ENCODE measurements at regions not wholly inside any gene's neighbourhood (a gene's known extent, or its start where the extent isn't known, plus 50 kb on each side); places are given as distances from the start of the nearest gene placed in this dataset.
"Not testable (repeated sequence)": the region's sequence is repeated elsewhere in the genome, so short reads cannot be mapped to it uniquely, and the experiment has no call there.

- DNase-seq (ENCODE audit: low read depth), result no peak
Measured at GRCh38 chr13:73677048-73677601, 457.1 kb downstream of the KLF12 start.

DNA sequence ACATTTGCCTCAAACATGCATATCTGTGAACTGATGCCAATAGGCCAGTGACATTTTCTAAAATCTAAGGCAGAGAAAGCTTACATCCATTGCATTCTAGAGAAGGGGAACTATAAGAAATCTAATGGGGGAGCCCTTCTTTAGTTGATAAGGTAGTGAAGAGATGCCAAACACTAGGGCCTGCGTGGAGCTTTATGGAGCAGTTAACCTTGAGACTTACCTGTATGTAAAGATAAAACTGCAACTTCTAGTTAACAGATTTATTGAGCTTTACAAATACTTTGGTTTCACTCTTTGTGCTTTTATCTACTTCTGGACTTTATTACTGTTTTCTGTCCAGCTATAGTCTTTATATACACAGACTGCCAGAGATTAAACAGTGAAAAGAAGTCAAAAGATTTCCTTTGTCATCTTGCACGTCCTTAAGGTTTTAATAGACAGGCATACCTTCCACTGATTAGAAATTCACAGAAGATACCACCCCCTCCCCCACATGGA, 457.6 kb downstream of the KLF12 start:
- DNase-seq (ENCODE audit: low read depth), result no peak

GRCh38 chr13:73675821-73676220, 458.4 kb downstream of the KLF12 start:
- no peak for DNase-seq (ENCODE audit: low read depth)

DNA sequence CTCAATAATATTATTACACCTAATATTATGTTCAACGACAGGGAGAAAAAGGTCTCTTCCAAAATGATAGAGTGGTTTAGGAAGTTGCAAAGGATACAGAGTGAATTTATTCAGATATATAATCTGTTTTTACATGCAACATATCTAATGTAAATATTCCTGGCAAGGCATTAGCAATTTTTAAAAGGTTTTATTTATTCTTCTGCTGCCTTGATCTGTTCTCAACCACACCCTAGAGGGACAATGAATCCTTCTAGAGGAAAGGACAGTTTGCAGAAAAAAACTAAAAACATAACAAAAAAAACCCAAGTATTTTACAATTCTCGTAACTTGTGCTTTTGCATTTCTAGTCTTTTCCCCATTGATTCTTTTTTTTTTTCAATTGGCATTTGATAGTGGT, 459.6 kb downstream of the KLF12 start:
- no peak for DNase-seq (ENCODE audit: low read depth)

- DNase-seq (ENCODE audit: low read depth), result no peak
Measured at GRCh38 chr13:73673931-73674330, 460.3 kb downstream of the KLF12 start.

DNA sequence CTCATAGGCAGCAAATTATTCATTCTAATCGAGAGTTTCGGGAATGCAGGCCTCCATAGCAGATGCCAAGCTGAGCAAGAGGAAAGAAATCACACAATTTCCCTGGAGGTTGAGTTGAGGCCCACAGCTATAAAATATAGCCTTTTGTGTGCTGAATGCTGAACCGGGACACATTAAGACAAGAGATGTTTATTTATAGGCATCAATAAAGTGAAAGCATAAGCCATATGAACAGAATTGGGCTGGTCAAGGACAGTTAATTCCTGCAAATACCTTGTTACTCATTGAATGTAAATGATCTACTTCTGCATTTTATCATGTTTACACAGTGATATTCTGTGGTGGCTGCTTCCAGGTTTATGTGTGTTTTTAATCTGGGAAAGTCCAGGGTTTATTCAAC, 461.7 kb downstream of the KLF12 start:
- peak; percentile 2 for DNase-seq (ENCODE audit: low read depth)

GRCh38 chr13:73671732-73672131, 462.5 kb downstream of the KLF12 start:
- no peak for DNase-seq (ENCODE audit: low read depth)

DNA sequence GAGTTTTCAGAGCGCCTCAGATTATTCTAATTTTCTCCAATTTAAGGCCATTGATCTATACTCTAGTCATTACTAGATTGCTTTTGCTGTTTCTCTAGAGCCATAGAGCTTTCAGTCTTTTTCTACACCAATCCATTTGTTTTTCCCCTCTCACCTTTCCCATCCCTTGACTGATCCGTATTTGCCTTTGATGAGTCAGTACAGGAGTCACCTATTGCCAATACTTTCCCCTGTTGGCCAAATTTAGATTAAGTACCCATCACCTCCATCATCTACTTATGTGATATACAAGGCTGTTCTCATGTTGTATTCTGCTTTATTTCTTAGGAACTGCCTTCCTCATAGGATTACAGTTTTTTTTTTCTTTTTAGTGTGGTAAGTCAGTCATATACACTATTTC, 463.2 kb downstream of the KLF12 start:
- DNase-seq (ENCODE audit: low read depth), result no peak

- no peak for DNase-seq (ENCODE audit: low read depth)
Measured at GRCh38 chr13:73667756-73668155, 466.4 kb downstream of the KLF12 start.

DNA sequence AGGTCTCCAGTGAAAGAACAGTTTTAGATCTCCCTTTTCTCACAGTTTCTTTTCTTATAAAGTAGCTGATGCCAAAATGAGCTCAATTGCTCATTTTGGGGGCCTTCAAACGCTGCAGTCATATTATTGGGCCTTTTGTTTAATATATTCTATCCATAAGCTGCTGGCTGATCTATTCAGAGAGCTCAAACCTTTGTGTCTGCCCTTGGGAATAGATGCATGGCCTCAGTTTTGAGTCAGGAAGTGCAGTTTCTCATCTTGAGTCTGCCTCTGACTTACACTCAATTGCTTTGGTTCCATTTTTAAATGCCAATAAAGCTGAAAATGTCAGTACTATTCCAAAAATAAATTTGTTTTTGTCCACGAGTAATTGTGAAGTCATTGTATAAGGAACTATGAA, 468.9 kb downstream of the KLF12 start:
- no peak for DNase-seq (ENCODE audit: low read depth)

DNA sequence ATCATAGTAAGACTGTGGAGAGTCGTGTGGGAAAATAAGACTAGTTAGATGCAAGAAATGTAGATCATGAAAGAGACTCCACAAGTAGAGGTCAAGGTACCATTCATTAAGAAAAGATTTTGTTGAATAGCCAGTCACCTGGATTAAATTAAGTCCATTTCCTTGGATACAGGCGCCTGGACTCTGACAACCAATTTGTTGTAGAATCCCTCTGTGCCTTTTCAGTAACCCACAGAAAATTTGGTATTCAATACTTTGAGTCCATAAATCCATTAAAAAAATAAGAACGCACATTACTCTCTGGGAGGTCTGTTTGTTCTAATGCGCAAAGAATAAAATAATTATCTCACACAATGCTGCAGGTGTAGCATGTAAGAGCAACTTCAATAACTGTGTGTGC, 469.4 kb downstream of the KLF12 start:
- no peak for DNase-seq (ENCODE audit: low read depth)

DNA sequence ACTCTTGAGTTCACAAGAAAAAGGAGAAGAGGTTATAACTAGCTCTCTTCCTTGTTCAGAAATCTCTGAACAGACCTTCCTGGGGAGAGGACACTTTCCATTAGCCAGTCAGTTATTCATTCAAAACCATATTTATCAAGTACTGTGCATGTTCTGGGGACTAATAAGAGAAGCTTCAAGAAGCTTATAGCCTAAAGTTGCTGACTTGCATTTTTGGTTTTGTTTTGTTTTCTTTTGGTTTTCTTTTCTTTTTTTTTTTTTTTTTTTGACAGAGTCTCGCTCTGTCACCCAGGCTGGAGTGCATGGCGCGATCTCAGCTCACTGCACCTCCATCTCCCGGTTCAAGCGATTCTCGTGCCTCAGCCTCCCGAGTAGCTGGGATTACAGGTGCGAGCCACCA, 471.4 kb downstream of the KLF12 start:
- DNase-seq (ENCODE audit: low read depth), result no peak

DNA sequence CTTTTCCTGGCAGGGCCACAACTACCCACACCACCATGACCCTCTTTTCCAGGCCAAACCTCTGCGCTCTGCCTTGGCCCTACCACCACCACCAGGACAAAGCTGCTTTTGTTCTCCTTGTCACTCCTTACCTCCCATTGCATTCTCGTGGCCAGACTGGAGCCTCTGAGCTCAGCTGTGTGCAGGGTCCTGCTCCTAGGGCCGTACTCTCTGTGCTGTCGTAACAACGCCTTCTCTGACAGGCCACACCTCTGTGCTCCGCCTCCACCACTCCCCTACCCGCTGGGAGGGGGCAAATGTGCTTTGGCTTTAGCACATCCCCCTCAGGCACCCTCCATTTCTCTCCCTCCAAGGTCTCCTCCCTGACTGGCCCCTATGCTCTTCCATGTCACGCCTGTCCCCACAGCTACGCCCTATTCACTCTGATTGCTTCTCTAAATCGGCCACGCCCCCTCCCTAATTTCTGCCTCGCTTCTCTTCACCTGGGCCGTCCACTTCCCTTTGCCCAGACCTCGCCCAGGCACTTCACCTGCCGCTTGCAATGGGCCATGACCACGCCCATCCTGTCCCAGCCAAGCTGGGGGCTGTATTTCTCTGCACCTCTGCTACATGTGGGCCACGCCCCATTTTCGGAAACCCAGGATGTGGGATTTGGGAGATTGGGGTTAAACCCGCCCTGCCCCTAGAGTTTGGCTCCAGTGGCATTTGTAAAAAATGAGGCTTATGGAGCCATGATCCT, 472.3 kb downstream of the KLF12 start:
- no peak for DNase-seq (ENCODE audit: low read depth)

DNA sequence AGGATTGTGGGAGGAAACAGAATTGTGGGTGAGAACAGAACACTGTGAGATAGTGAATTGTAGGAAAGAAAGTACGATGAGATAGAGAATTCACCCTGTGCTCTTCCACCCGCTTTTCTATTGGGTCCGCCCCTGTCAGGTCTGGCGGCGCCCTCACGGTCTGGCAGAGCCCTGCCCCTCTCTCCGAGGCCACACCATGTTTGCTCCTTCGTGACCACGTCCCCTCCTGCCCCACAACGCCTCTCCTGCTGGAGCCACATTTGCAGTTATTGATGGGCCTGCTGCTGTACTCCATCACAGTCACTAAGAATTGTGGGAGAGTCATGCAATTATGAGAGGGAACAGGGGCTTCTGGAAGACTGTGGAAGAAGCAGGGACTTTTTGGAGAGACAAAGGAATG, 473.1 kb downstream of the KLF12 start:
- no peak for DNase-seq (ENCODE audit: low read depth)

GRCh38 chr13:73658639-73659038, 475.6 kb downstream of the KLF12 start:
- no peak for DNase-seq (ENCODE audit: low read depth)

DNA sequence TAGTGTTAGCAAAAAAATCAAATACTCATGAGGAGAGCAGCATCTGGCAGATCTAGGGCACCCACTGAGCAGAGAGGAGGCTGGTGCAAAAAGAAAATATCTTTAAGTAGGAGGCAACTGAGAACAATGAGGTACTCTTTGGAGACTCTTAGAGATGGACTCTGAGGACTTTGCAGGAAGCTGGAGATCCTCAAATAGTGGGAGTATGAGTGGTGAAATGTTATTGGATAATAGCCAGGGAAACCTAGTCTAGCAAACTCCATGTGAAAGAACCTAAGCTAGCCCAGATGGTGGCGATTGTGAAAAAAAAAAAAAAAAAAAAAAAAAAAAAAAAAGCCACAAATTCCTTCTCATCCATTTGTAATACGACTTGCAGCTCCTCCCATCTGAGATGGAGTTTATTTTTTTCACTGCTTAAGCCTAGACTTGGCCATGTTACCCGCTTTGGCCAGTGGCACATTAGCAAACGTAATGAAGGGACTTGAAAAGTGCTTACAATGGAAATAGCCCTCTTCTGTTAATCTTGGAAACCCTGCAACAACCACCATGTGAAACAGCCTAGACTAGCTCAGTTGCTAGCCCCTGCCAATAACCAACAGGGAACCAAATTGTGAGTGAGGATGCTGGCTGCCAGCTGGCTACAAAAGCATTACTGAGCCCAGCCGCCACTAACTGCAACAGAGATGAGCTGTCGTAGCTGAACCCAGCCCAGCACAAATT, 476.2 kb downstream of the KLF12 start:
- DNase-seq (ENCODE audit: low read depth), result peak; percentile 3

- DNase-seq (ENCODE audit: low read depth), result peak; percentile 10
Measured at GRCh38 chr13:73656863-73657262, 477.3 kb downstream of the KLF12 start.

GRCh38 chr13:73653688-73654087, 480.5 kb downstream of the KLF12 start:
- no peak for DNase-seq (ENCODE audit: low read depth)

DNA sequence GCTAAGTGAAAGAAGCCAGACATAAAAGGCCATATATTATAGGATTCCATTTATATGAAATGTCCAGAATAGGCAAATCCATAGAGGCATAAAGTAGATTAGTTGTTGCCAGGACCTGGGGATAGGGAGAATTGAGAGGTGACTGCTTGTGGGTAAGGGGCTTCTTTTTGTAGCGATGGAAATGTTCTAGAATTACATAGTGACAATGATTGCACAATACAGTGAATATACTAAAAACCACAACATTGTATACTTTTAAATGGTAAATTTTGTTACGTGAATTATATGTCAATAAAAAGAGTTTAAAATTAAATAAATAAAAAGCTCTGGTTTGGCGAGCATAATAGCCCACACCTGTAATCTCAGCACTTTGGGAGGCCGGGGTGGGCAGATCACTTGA, 486.8 kb downstream of the KLF12 start:
- DNase-seq (ENCODE audit: low read depth), result no peak

- DNase-seq (ENCODE audit: low read depth), result not testable (repeated sequence)
Measured at GRCh38 chr13:73640476-73641179, 493.6 kb downstream of the KLF12 start.

DNA sequence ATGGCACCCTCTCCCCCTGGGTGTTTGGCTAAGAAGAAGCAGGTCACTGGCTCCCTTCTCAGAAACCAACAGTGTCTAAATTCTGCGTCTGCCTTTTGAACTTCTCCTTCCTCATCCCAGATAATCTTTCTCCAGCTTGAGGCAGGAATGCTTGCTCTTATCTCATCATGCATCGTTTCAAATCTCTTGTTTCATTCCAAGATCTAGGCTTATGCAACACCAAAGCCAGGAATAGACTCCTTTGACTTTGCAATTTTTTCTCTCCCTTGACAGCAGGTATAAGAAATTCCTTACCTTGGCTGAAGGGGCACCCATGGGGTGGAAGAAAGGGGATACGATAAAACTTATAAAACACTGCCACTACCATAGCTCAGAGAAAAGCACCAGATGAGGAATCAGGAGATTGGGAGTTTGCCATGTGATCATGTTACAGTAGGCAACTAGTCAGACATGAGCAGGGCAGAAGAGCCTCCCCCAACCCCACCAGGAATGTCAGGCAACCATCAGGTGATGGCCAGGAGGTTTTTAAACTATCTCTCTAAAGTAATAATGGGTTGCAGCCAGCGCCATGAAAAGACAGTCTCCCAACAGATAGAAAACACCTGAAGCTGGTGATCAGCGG, 498.9 kb downstream of the KLF12 start:
- DNase-seq (ENCODE audit: low read depth), result no peak
